GM23338 (cell line): ENCODE measurements at regions not wholly inside any gene's neighbourhood (a gene's known extent, or its start where the extent isn't known, plus 50 kb on each side); places are given as distances from the start of the nearest gene placed in this dataset.

ENCODE experiments used
- ATAC-seq: fragments of 200-7000 bp; cut with Tn5 transposase; 3 replicates; pipeline ENCODE4 v1.9.1; 2020
- DNase-seq: peaks from one replicate; pipeline ENCODE4 v3.0.0-alpha.2; 2015; ENCODE audit warnings: low spot score
- H2AFZ ChIP-seq: fragments of 200-600 bp; sonication (generic); 2 replicates; pipeline ENCODE4 v1.8.0; 2016; ENCODE audit warnings: antibody characterized with exemption, mild to moderate bottlenecking, moderate library complexity
- H3F3A ChIP-seq: fragments of 200-600 bp; sonication (generic); replicated peaks from 2 replicates; pipeline ENCODE4 v1.8.0; 2017; ENCODE audit warnings: antibody characterized with exemption, mixed run types, low read depth
- H3K27ac ChIP-seq: fragments of 200-600 bp; sonication (generic); 2 replicates; pipeline ENCODE4 v1.6.1; 2016; ENCODE audit warnings: low read depth
- H3K27me3 ChIP-seq: fragments of 200-600 bp; sonication (generic); 2 replicates; pipeline ENCODE4 v1.8.0; 2016; ENCODE audit warnings: mild to moderate bottlenecking, mixed run types, moderate library complexity; ENCODE audit not compliant: insufficient read depth
- H3K36me3 ChIP-seq: fragments of 200-600 bp; sonication (generic); 2 replicates; pipeline ENCODE4 v1.8.0; 2016; ENCODE audit warnings: mild to moderate bottlenecking; ENCODE audit not compliant: insufficient read depth
- H3K4me1 ChIP-seq: fragments of 200-600 bp; sonication (generic); 2 replicates; pipeline ENCODE4 v1.8.0; 2016; ENCODE audit warnings: mild to moderate bottlenecking, moderate library complexity; ENCODE audit not compliant: insufficient read depth
- H3K4me2 ChIP-seq: fragments of 200-600 bp; sonication (generic); 2 replicates; pipeline ENCODE4 v1.7.1; 2017; ENCODE audit warnings: mixed run types
- H3K4me3 ChIP-seq: fragments of 200-600 bp; sonication (generic); 2 replicates; pipeline ENCODE4 v1.6.1; 2016; ENCODE audit warnings: mixed run types
- H3K79me2 ChIP-seq: fragments of 200-600 bp; sonication (generic); replicated peaks from 2 replicates; pipeline ENCODE4 v1.8.0; 2017; ENCODE audit warnings: mild to moderate bottlenecking; ENCODE audit not compliant: insufficient read depth
- H3K9me2 ChIP-seq: fragments of 200-600 bp; sonication (generic); 2 replicates; pipeline ENCODE4 v1.8.0; 2017; ENCODE audit not compliant: insufficient read depth
- H4K20me1 ChIP-seq: fragments of 200-600 bp; sonication (generic); replicated peaks from 2 replicates; pipeline ENCODE4 v1.8.0; 2017; ENCODE audit warnings: mild to moderate bottlenecking; ENCODE audit not compliant: insufficient read depth
- H3K27ac Mint-ChIP-seq: 2 replicates; pipeline ENCODE4 v1.8.0; 2020; ENCODE audit warnings: inconsistent platforms, mild to moderate bottlenecking, moderate library complexity, mixed read lengths
- H3K27me3 Mint-ChIP-seq: 3 replicates; pipeline ENCODE4 v1.8.0; 2022; ENCODE audit warnings: low read depth, mild to moderate bottlenecking, moderate library complexity, mixed read lengths, inconsistent platforms; ENCODE audit not compliant: insufficient read depth, poor library complexity
- H3K36me3 Mint-ChIP-seq: 3 replicates; pipeline ENCODE4 v1.8.0; 2021; ENCODE audit warnings: low read depth, mild to moderate bottlenecking, inconsistent platforms, moderate library complexity, mixed read lengths
- H3K4me1 Mint-ChIP-seq: 3 replicates; pipeline ENCODE4 v1.8.0; 2020; ENCODE audit warnings: mild to moderate bottlenecking, inconsistent platforms, mixed read lengths
- H3K4me3 Mint-ChIP-seq: 3 replicates; pipeline ENCODE4 v1.8.0; 2021; ENCODE audit warnings: moderate library complexity, mild to moderate bottlenecking, inconsistent platforms, mixed read lengths
- H3K9me3 Mint-ChIP-seq: 3 replicates; pipeline ENCODE4 v1.8.0; 2020; ENCODE audit warnings: moderate library complexity, mild to moderate bottlenecking, inconsistent platforms, mixed read lengths
- CTCF ChIP-seq, 2 experiments: fragments of 200-600 bp in 1 of 2; sonication (generic) in 1 of 2; conservative IDR thresholded peaks; 2 replicates each; pipeline versions ENCODE4 v1.5.1 to v1.6.1; 2016 to 2017; ENCODE audit warnings: antibody characterized with exemption in 2 of 2, low read depth in 2 of 2, mild to moderate bottlenecking in 2 of 2, moderate library complexity in 1 of 2
- EZH2 ChIP-seq: fragments of 200-600 bp; sonication (generic); IDR thresholded peaks from one replicate; pipeline ENCODE4 v1.8.0; 2017; ENCODE audit warnings: antibody characterized with exemption, mild to moderate bottlenecking, low read depth; ENCODE audit not compliant: unreplicated experiment
- EZH2phosphoT487 ChIP-seq: fragments of 200-600 bp; sonication (generic); IDR thresholded peaks from one replicate; pipeline ENCODE4 v1.8.1; 2018; ENCODE audit warnings: antibody characterized with exemption; ENCODE audit not compliant: unreplicated experiment
- NANOG ChIP-seq: IDR thresholded peaks from 2 replicates; pipeline ENCODE4 v1.6.1; 2016; ENCODE audit warnings: antibody characterized with exemption, borderline replicate concordance
- POLR2AphosphoS5 ChIP-seq: IDR thresholded peaks from 2 replicates; pipeline ENCODE4 v1.6.1; 2016; ENCODE audit warnings: antibody characterized with exemption, low read depth
- REST ChIP-seq: IDR thresholded peaks from one replicate; pipeline ENCODE4 v1.6.1; 2018; ENCODE audit warnings: antibody characterized with exemption; ENCODE audit not compliant: unreplicated experiment
- STAT1 ChIP-seq: IDR thresholded peaks from one replicate; pipeline ENCODE4 v1.6.1; 2016; ENCODE audit warnings: antibody characterized with exemption; ENCODE audit not compliant: unreplicated experiment
- ZNF114 ChIP-seq: fragments of 250-450 bp; sonication (Bioruptor Pico); IDR thresholded peaks from 2 replicates; pipeline ENCODE4 v1.5.0; 2020; ENCODE audit warnings: mild to moderate bottlenecking, moderate library complexity
- ZNF331 ChIP-seq: fragments of 250-450 bp; sonication (Bioruptor Pico); IDR thresholded peaks from 2 replicates; pipeline ENCODE4 v1.5.0; 2020; ENCODE audit warnings: low read depth, mild to moderate bottlenecking, moderate library complexity
- ZNF462 ChIP-seq: fragments of 250-450 bp; sonication (Bioruptor Pico); IDR thresholded peaks from 2 replicates; pipeline ENCODE4 v1.5.0; 2020; ENCODE audit warnings: mild to moderate bottlenecking, moderate library complexity

GRCh38 chr4:176896211-176896610 lies 103.5 kb upstream of the VEGFC start:
- Histone ChIP-seq H4K20me1 (no peaks in the 10 kb centered on the region), H3K27ac (no peak overlapping the region), H2AFZ (no peak overlapping the region), H3K79me2 (no peaks in the 10 kb centered on the region), H3K4me2 (no peak overlapping the region), H3K27me3 (no peaks in the 10 kb centered on the region), H3K4me1 (no peaks in the 10 kb centered on the region), H3K36me3 (no peaks in the 10 kb centered on the region), H3K4me3 (no peak overlapping the region), H3K9me2 (no peaks in the 10 kb centered on the region), H3F3A (no peaks in the 10 kb centered on the region)
- ATAC-seq (no peak), DNase-seq (no peak)
- Mint-ChIP-seq H3K36me3 (no peaks in the 10 kb centered on the region), H3K4me3 (no peak overlapping the region), H3K27ac (no peak overlapping the region), H3K9me3 (no peaks in the 10 kb centered on the region), H3K27me3 (peaks cover 1% of the 10 kb centered on the region), H3K4me1 (no peaks in the 10 kb centered on the region)
- TF ChIP-seq POLR2AphosphoS5 = no peak
- TF ChIP-seq EZH2 = no peak
- no peak for TF ChIP-seq STAT1
- TF ChIP-seq ZNF114 (CRISPR knock-in tag) = no peak

- H3K4me3 ChIP-seq = no peak overlapping the region
- H3F3A ChIP-seq = no peaks in the 10 kb centered on the region
- H3K4me2 ChIP-seq = no peak overlapping the region
- H3K79me2 ChIP-seq = no peaks in the 10 kb centered on the region
- H3K4me1 ChIP-seq = no peaks in the 10 kb centered on the region
- DNase-seq (no peak), ATAC-seq (no peak)
- H3K27ac ChIP-seq = no peak overlapping the region
- H3K36me3 Mint-ChIP-seq = no peaks in the 10 kb centered on the region
- no peak overlapping the region for H3K4me3 Mint-ChIP-seq
- no peaks in the 10 kb centered on the region for H3K36me3 ChIP-seq
- H4K20me1 ChIP-seq = no peaks in the 10 kb centered on the region
- no peaks in the 10 kb centered on the region for H3K9me3 Mint-ChIP-seq
- no peak overlapping the region for H2AFZ ChIP-seq
- no peaks in the 10 kb centered on the region for H3K27me3 Mint-ChIP-seq
- no peak overlapping the region for H3K27ac Mint-ChIP-seq
- no peaks in the 10 kb centered on the region for H3K4me1 Mint-ChIP-seq
- H3K9me2 ChIP-seq = no peaks in the 10 kb centered on the region
- H3K27me3 ChIP-seq = no peaks in the 10 kb centered on the region
- TF ChIP-seq EZH2phosphoT487 = no peak
- TF ChIP-seq EZH2 = no peak
- no peak for TF ChIP-seq CTCF (conservative IDR thresholded peaks at IDR 0.05; ENCODE audit: low read depth in 2 of 2)
- no peak for TF ChIP-seq ZNF114 (CRISPR knock-in tag)
- no peak for TF ChIP-seq REST
- no peak for TF ChIP-seq NANOG
- no peak for TF ChIP-seq ZNF331 (CRISPR knock-in tag)
- no peak for TF ChIP-seq STAT1
- TF ChIP-seq ZNF462 (CRISPR knock-in tag) = no peak
Measured at GRCh38 chr4:176897226-176897625, 104.5 kb upstream of the VEGFC start.
